ENCODE measurements at regions not wholly inside any gene's neighbourhood (a gene's known extent, or its start where the extent isn't known, plus 50 kb on each side); places are given as distances from the start of the nearest gene placed in this dataset.
"Not testable (repeated sequence)": the region's sequence is repeated elsewhere in the genome, so short reads cannot be mapped to it uniquely, and the experiment has no call there.

- Mint-ChIP-seq H3K9me3 (no peaks in the 10 kb centered on the region), H3K27me3 (ENCODE audit: low read depth) (no peaks in the 10 kb centered on the region), H3K4me3 (no peak overlapping the region), H3K36me3 (ENCODE audit: insufficient read depth) (no peaks in the 10 kb centered on the region), H3K4me1 (ENCODE audit: low read depth) (no peaks in the 10 kb centered on the region)
- no peak for DNase-seq
- no peak for ATAC-seq
Measured at GRCh38 chr2:59850554-59850953, 702.9 kb downstream of the BCL11A start.

- no peak overlapping the region for H3K4me3 Mint-ChIP-seq
- DNase-seq (no peak), ATAC-seq (no peak)
- H3K27me3 Mint-ChIP-seq (ENCODE audit: low read depth) = no peaks in the 10 kb centered on the region
- H3K36me3 Mint-ChIP-seq (ENCODE audit: insufficient read depth) = no peaks in the 10 kb centered on the region
- no peaks in the 10 kb centered on the region for H3K4me1 Mint-ChIP-seq (ENCODE audit: low read depth)
- no peaks in the 10 kb centered on the region for H3K9me3 Mint-ChIP-seq
Measured at GRCh38 chr2:59833941-59834340, 719.5 kb downstream of the BCL11A start.

- no peaks in the 10 kb centered on the region for H3K9me3 Mint-ChIP-seq
- no peak overlapping the region for H3K4me3 Mint-ChIP-seq
- H3K27me3 Mint-ChIP-seq (ENCODE audit: low read depth) = no peaks in the 10 kb centered on the region
- no peaks in the 10 kb centered on the region for H3K4me1 Mint-ChIP-seq (ENCODE audit: low read depth)
- DNase-seq = no peak
- H3K36me3 Mint-ChIP-seq (ENCODE audit: insufficient read depth) = no peaks in the 10 kb centered on the region
- no peak for ATAC-seq
Measured at GRCh38 chr2:59830601-59831000, 722.9 kb downstream of the BCL11A start.

- Mint-ChIP-seq H3K4me1 (ENCODE audit: low read depth) (no peaks in the 10 kb centered on the region), H3K27me3 (ENCODE audit: low read depth) (no peaks in the 10 kb centered on the region), H3K4me3 (no peak overlapping the region), H3K9me3 (no peaks in the 10 kb centered on the region), H3K36me3 (ENCODE audit: insufficient read depth) (no peaks in the 10 kb centered on the region)
- DNase-seq = no peak
- no peak for ATAC-seq
Measured at GRCh38 chr2:59827677-59828076, 725.8 kb downstream of the BCL11A start.

GRCh38 chr2:59826177-59826576 is 727.3 kb downstream of the BCL11A start:
- H3K9me3 Mint-ChIP-seq = no peaks in the 10 kb centered on the region

GRCh38 chr2:59824314-59824713 is 729.1 kb downstream of the BCL11A start:
- no peak overlapping the region for H3K4me3 Mint-ChIP-seq
- ATAC-seq (no peak), DNase-seq (no peak)
- no peaks in the 10 kb centered on the region for H3K27me3 Mint-ChIP-seq (ENCODE audit: low read depth)
- no peaks in the 10 kb centered on the region for H3K36me3 Mint-ChIP-seq (ENCODE audit: insufficient read depth)
- no peaks in the 10 kb centered on the region for H3K9me3 Mint-ChIP-seq
- H3K4me1 Mint-ChIP-seq (ENCODE audit: low read depth) = no peaks in the 10 kb centered on the region

More at GRCh38 chr2:59826177-59826576, 727.3 kb downstream of the BCL11A start:
- Mint-ChIP-seq H3K36me3 (ENCODE audit: insufficient read depth) (no peaks in the 10 kb centered on the region), H3K4me1 (ENCODE audit: low read depth) (no peaks in the 10 kb centered on the region), H3K27me3 (ENCODE audit: low read depth) (no peaks in the 10 kb centered on the region), H3K4me3 (no peak overlapping the region)
- ATAC-seq (no peak), DNase-seq (no peak)

- DNase-seq = no peak
- no peaks in the 10 kb centered on the region for H3K36me3 Mint-ChIP-seq (ENCODE audit: insufficient read depth)
- ATAC-seq = no peak
- no peaks in the 10 kb centered on the region for H3K27me3 Mint-ChIP-seq (ENCODE audit: low read depth)
- H3K4me3 Mint-ChIP-seq = no peak overlapping the region
- no peaks in the 10 kb centered on the region for H3K4me1 Mint-ChIP-seq (ENCODE audit: low read depth)
- H3K9me3 Mint-ChIP-seq = no peaks in the 10 kb centered on the region
Measured at GRCh38 chr2:59816075-59816474, 737.4 kb downstream of the BCL11A start.

- H3K4me1 Mint-ChIP-seq (ENCODE audit: low read depth); DNase-seq; H3K9me3 Mint-ChIP-seq; ATAC-seq; H3K4me3 Mint-ChIP-seq; H3K27me3 Mint-ChIP-seq (ENCODE audit: low read depth); H3K36me3 Mint-ChIP-seq (ENCODE audit: insufficient read depth): not testable (repeated sequence)
Measured at GRCh38 chr2:59810283-59810682, 743.2 kb downstream of the BCL11A start.

- H3K4me1 Mint-ChIP-seq (ENCODE audit: low read depth) = no peaks in the 10 kb centered on the region
- DNase-seq (no peak), ATAC-seq (no peak)
- H3K36me3 Mint-ChIP-seq (ENCODE audit: insufficient read depth) = no peaks in the 10 kb centered on the region
- H3K9me3 Mint-ChIP-seq = no peaks in the 10 kb centered on the region
- no peaks in the 10 kb centered on the region for H3K27me3 Mint-ChIP-seq (ENCODE audit: low read depth)
- H3K4me3 Mint-ChIP-seq = no peak overlapping the region
Measured at GRCh38 chr2:59806486-59806885, 747.0 kb downstream of the BCL11A start.

GRCh38 chr2:59804732-59805131 is 748.7 kb downstream of the BCL11A start:
- H3K4me3 Mint-ChIP-seq = no peak overlapping the region
- H3K9me3 Mint-ChIP-seq = no peaks in the 10 kb centered on the region
- ATAC-seq (no peak), DNase-seq (no peak)
- no peaks in the 10 kb centered on the region for H3K36me3 Mint-ChIP-seq (ENCODE audit: insufficient read depth)
- H3K4me1 Mint-ChIP-seq (ENCODE audit: low read depth) = no peaks in the 10 kb centered on the region
- no peaks in the 10 kb centered on the region for H3K27me3 Mint-ChIP-seq (ENCODE audit: low read depth)

- Mint-ChIP-seq H3K27me3 (ENCODE audit: low read depth) (no peaks in the 10 kb centered on the region), H3K4me3 (no peak overlapping the region), H3K4me1 (ENCODE audit: low read depth) (no peaks in the 10 kb centered on the region), H3K36me3 (ENCODE audit: insufficient read depth) (no peaks in the 10 kb centered on the region), H3K9me3 (no peaks in the 10 kb centered on the region)
- ATAC-seq = no peak
- no peak for DNase-seq
Measured at GRCh38 chr2:59803586-59803985, 749.9 kb downstream of the BCL11A start.

- no peaks in the 10 kb centered on the region for H3K36me3 Mint-ChIP-seq (ENCODE audit: insufficient read depth)
- no peaks in the 10 kb centered on the region for H3K4me1 Mint-ChIP-seq (ENCODE audit: low read depth)
- no peak for ATAC-seq
Measured at GRCh38 chr2:59798687-59799232, 754.7 kb downstream of the BCL11A start.

GRCh38 chr2:59791004-59791618 is 762.3 kb downstream of the BCL11A start:
- Mint-ChIP-seq H3K4me1 (ENCODE audit: low read depth) (no peaks in the 10 kb centered on the region), H3K27me3 (ENCODE audit: low read depth) (no peaks in the 10 kb centered on the region), H3K4me3 (no peak overlapping the region), H3K9me3 (peaks cover 4% of the 10 kb centered on the region), H3K36me3 (ENCODE audit: insufficient read depth) (no peaks in the 10 kb centered on the region)
- no peak for DNase-seq
- no peak for ATAC-seq

More at GRCh38 chr2:59798687-59799232, 754.7 kb downstream of the BCL11A start:
- no peak for DNase-seq
- H3K27me3 Mint-ChIP-seq (ENCODE audit: low read depth) = no peaks in the 10 kb centered on the region
- H3K9me3 Mint-ChIP-seq = no peaks in the 10 kb centered on the region
- H3K4me3 Mint-ChIP-seq = no peak overlapping the region

- Mint-ChIP-seq H3K27me3 (ENCODE audit: low read depth) (no peaks in the 10 kb centered on the region), H3K9me3 (peaks cover 4% of the 10 kb centered on the region), H3K4me1 (ENCODE audit: low read depth) (no peaks in the 10 kb centered on the region), H3K4me3 (no peak overlapping the region), H3K36me3 (ENCODE audit: insufficient read depth) (no peaks in the 10 kb centered on the region)
- ATAC-seq (no peak), DNase-seq (no peak)
Measured at GRCh38 chr2:59790186-59791003, 763.1 kb downstream of the BCL11A start.

GRCh38 chr2:59789523-59789922 is 763.9 kb downstream of the BCL11A start:
- DNase-seq (no peak), ATAC-seq (no peak)
- Mint-ChIP-seq H3K9me3 (peaks cover 4% of the 10 kb centered on the region), H3K36me3 (ENCODE audit: insufficient read depth) (no peaks in the 10 kb centered on the region), H3K4me1 (ENCODE audit: low read depth) (no peaks in the 10 kb centered on the region), H3K4me3 (no peak overlapping the region), H3K27me3 (ENCODE audit: low read depth) (no peaks in the 10 kb centered on the region)

All from activated T-cell treated with anti-CD3 and anti-CD28 coated beads, Interleukin-2, amount 50 U/mL, for 4 hours (primary cell).